GM12874 (cell line): ENCODE measurements at regions not wholly inside any gene's neighbourhood (a gene's known extent, or its start where the extent isn't known, plus 50 kb on each side); places are given as distances from the start of the nearest gene placed in this dataset.

Experiments used
- CTCF ChIP-seq: IDR thresholded peaks from 2 replicates; pipeline ENCODE4 v1.5.1; 2011; ENCODE audit warnings: low read depth, mild to moderate bottlenecking, control low read depth, low read length, moderate library complexity; ENCODE audit not compliant: insufficient read depth

GRCh38 chr1:234732260-234732659 is 122.3 kb upstream of the IRF2BP2 start:
- TF ChIP-seq CTCF: no peak

DNA sequence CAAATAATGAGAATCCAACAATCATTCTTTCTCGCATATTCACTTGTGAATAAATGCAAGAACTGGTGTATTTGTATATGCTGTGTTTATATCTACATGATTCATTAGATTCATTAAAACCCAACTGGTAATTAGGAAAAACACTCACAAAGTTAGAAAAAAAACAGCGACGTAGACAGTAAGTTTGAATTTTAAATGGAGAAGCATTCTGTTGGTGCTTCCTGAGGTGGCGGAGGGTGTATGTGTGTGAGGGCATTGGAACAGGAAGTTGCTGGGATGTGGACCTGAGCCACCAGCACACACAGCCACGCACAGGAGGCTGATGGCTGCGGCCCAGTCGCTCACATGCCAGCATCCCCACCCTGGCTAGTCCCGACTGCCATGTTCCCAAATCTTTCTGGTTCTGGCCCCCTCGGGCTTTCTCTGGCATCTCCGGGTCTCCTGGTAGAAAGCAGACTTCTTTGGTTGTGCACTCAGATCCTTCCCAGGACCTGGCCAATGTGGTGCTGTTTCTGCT is 121.6 kb upstream of the IRF2BP2 start:
- no peak for TF ChIP-seq CTCF

GRCh38 chr1:234730770-234731568 is 121.0 kb upstream of the IRF2BP2 start:
- no peak for TF ChIP-seq CTCF

GRCh38 chr1:234730475-234730769 is 120.4 kb upstream of the IRF2BP2 start:
- TF ChIP-seq CTCF: no peak

- TF ChIP-seq CTCF: no peak
Measured at GRCh38 chr1:234729561-234730474, 119.8 kb upstream of the IRF2BP2 start.

- no peak for TF ChIP-seq CTCF
Measured at GRCh38 chr1:234728740-234729139, 118.8 kb upstream of the IRF2BP2 start.
